ENCODE measurements at regions not wholly inside any gene's neighbourhood (a gene's known extent, or its start where the extent isn't known, plus 50 kb on each side); places are given as distances from the start of the nearest gene placed in this dataset.

DNA sequence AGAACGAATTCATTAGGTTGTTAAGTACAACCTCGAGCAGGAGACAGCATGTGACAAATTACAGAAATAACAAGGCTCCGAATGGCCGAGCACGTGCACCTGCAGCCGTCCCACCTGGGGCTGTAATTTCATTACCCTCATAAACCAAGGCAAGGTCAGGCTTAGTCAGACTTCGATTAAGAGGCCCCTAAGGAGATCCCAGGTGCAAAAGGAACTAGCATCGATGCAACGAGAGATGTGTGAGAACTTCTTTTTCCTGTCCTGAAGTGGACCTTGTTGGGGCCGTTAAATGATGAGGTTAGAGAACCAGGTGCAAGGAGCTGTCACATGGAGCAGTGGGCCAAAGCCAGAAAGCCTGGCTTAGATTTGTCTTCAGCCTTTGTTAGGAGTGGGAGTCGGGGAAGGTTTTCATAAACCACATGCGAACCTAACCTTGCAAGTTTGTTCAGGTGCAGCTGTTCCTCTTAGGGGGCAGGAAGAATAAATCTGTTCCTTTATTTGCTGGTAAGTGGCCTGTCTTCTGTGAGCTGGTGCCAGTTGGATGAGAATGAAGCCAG is 559.9 kb upstream of the MCTP2 start:
- TF ChIP-seq ESRRA (CRISPR knock-in tag; IDR thresholded peaks at IDR 0.05; ENCODE audit: borderline replicate concordance): no peak
- TF ChIP-seq FOXP1 (CRISPR knock-in tag; IDR thresholded peaks at IDR 0.05; ENCODE audit: borderline replicate concordance): no peak
- no peak for TF ChIP-seq ZNF121 (CRISPR knock-in tag; IDR thresholded peaks at IDR 0.05)
- TF ChIP-seq, protein P1, sequence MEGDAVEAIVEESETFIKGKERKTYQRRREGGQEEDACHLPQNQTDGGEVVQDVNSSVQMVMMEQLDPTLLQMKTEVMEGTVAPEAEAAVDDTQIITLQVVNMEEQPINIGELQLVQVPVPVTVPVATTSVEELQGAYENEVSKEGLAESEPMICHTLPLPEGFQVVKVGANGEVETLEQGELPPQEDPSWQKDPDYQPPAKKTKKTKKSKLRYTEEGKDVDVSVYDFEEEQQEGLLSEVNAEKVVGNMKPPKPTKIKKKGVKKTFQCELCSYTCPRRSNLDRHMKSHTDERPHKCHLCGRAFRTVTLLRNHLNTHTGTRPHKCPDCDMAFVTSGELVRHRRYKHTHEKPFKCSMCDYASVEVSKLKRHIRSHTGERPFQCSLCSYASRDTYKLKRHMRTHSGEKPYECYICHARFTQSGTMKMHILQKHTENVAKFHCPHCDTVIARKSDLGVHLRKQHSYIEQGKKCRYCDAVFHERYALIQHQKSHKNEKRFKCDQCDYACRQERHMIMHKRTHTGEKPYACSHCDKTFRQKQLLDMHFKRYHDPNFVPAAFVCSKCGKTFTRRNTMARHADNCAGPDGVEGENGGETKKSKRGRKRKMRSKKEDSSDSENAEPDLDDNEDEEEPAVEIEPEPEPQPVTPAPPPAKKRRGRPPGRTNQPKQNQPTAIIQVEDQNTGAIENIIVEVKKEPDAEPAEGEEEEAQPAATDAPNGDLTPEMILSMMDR (IDR thresholded peaks at IDR 0.05): no peak
- no peak for TF ChIP-seq ZNF138 (CRISPR knock-in tag; conservative IDR thresholded peaks at IDR 0.05)
- TF ChIP-seq, protein P2, sequence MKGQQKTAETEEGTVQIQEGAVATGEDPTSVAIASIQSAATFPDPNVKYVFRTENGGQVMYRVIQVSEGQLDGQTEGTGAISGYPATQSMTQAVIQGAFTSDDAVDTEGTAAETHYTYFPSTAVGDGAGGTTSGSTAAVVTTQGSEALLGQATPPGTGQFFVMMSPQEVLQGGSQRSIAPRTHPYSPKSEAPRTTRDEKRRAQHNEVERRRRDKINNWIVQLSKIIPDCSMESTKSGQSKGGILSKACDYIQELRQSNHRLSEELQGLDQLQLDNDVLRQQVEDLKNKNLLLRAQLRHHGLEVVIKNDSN (CRISPR knock-in tag; IDR thresholded peaks at IDR 0.05): no peak
- no peak for TF ChIP-seq ZNF219 (CRISPR knock-in tag; IDR thresholded peaks at IDR 0.05; ENCODE audit: borderline replicate concordance)
- TF ChIP-seq, protein P3, sequence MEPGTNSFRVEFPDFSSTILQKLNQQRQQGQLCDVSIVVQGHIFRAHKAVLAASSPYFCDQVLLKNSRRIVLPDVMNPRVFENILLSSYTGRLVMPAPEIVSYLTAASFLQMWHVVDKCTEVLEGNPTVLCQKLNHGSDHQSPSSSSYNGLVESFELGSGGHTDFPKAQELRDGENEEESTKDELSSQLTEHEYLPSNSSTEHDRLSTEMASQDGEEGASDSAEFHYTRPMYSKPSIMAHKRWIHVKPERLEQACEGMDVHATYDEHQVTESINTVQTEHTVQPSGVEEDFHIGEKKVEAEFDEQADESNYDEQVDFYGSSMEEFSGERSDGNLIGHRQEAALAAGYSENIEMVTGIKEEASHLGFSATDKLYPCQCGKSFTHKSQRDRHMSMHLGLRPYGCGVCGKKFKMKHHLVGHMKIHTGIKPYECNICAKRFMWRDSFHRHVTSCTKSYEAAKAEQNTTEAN (CRISPR knock-in tag; IDR thresholded peaks at IDR 0.05): no peak
- TF ChIP-seq, protein P4, sequence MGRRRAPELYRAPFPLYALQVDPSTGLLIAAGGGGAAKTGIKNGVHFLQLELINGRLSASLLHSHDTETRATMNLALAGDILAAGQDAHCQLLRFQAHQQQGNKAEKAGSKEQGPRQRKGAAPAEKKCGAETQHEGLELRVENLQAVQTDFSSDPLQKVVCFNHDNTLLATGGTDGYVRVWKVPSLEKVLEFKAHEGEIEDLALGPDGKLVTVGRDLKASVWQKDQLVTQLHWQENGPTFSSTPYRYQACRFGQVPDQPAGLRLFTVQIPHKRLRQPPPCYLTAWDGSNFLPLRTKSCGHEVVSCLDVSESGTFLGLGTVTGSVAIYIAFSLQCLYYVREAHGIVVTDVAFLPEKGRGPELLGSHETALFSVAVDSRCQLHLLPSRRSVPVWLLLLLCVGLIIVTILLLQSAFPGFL (CRISPR knock-in tag; IDR thresholded peaks at IDR 0.05; ENCODE audit: borderline replicate concordance): no peak
- TF ChIP-seq ZNF263 (CRISPR knock-in tag; IDR thresholded peaks at IDR 0.05; ENCODE audit: low read depth): no peak
- TF ChIP-seq, protein P5, sequence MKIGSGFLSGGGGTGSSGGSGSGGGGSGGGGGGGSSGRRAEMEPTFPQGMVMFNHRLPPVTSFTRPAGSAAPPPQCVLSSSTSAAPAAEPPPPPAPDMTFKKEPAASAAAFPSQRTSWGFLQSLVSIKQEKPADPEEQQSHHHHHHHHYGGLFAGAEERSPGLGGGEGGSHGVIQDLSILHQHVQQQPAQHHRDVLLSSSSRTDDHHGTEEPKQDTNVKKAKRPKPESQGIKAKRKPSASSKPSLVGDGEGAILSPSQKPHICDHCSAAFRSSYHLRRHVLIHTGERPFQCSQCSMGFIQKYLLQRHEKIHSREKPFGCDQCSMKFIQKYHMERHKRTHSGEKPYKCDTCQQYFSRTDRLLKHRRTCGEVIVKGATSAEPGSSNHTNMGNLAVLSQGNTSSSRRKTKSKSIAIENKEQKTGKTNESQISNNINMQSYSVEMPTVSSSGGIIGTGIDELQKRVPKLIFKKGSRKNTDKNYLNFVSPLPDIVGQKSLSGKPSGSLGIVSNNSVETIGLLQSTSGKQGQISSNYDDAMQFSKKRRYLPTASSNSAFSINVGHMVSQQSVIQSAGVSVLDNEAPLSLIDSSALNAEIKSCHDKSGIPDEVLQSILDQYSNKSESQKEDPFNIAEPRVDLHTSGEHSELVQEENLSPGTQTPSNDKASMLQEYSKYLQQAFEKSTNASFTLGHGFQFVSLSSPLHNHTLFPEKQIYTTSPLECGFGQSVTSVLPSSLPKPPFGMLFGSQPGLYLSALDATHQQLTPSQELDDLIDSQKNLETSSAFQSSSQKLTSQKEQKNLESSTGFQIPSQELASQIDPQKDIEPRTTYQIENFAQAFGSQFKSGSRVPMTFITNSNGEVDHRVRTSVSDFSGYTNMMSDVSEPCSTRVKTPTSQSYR (CRISPR knock-in tag; IDR thresholded peaks at IDR 0.05): no peak
- TF ChIP-seq, protein P6, sequence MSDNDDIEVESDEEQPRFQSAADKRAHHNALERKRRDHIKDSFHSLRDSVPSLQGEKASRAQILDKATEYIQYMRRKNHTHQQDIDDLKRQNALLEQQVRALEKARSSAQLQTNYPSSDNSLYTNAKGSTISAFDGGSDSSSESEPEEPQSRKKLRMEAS (CRISPR knock-in tag; IDR thresholded peaks at IDR 0.05): no peak
- TF ChIP-seq, protein P7, sequence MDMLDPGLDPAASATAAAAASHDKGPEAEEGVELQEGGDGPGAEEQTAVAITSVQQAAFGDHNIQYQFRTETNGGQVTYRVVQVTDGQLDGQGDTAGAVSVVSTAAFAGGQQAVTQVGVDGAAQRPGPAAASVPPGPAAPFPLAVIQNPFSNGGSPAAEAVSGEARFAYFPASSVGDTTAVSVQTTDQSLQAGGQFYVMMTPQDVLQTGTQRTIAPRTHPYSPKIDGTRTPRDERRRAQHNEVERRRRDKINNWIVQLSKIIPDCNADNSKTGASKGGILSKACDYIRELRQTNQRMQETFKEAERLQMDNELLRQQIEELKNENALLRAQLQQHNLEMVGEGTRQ (CRISPR knock-in tag; IDR thresholded peaks at IDR 0.05): no peak
- TF ChIP-seq, protein P8, sequence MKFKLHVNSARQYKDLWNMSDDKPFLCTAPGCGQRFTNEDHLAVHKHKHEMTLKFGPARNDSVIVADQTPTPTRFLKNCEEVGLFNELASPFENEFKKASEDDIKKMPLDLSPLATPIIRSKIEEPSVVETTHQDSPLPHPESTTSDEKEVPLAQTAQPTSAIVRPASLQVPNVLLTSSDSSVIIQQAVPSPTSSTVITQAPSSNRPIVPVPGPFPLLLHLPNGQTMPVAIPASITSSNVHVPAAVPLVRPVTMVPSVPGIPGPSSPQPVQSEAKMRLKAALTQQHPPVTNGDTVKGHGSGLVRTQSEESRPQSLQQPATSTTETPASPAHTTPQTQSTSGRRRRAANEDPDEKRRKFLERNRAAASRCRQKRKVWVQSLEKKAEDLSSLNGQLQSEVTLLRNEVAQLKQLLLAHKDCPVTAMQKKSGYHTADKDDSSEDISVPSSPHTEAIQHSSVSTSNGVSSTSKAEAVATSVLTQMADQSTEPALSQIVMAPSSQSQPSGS (CRISPR knock-in tag; IDR thresholded peaks at IDR 0.05; ENCODE audit: borderline replicate concordance, low read depth): no peak
